Neuronal stem cell (in vitro differentiated cells): ENCODE measurements at regions not wholly inside any gene's neighbourhood (a gene's known extent, or its start where the extent isn't known, plus 50 kb on each side); places are given as distances from the start of the nearest gene placed in this dataset.

Source experiments
- DNase-seq: peaks from one replicate; pipeline ENCODE4 v3.0.0-alpha.2; 2013; ENCODE audit warnings: low spot score
- H2AFZ ChIP-seq: one replicate; pipeline ENCODE4 v1.6.1; 2013; ENCODE audit warnings: mild to moderate bottlenecking, low read length, inconsistent platforms
- H2AK5ac ChIP-seq: 2 replicates; pipeline ENCODE4 v1.6.1; 2013; ENCODE audit warnings: low read depth, mild to moderate bottlenecking, inconsistent platforms, low read length, moderate library complexity, mixed read lengths
- H2BK120ac ChIP-seq: 2 replicates; pipeline ENCODE4 v1.6.1; 2013; ENCODE audit warnings: low read depth, mild to moderate bottlenecking, inconsistent platforms, low read length, moderate library complexity, mixed read lengths
- H2BK12ac ChIP-seq: one replicate; pipeline ENCODE4 v1.6.1; 2013; ENCODE audit warnings: low read length, inconsistent platforms
- H2BK15ac ChIP-seq: 2 replicates; pipeline ENCODE4 v1.6.1; 2013; ENCODE audit warnings: mild to moderate bottlenecking, low read length, inconsistent platforms, mixed read lengths
- H2BK5ac ChIP-seq: one replicate; pipeline ENCODE4 v1.6.1; 2013; ENCODE audit warnings: inconsistent platforms, mild to moderate bottlenecking, low read length, moderate library complexity
- H3K14ac ChIP-seq: one replicate; pipeline ENCODE4 v1.6.1; 2013; ENCODE audit warnings: low read length, inconsistent platforms
- H3K18ac ChIP-seq: 2 replicates; pipeline ENCODE4 v1.6.1; 2013; ENCODE audit warnings: low read length, inconsistent platforms
- H3K23ac ChIP-seq: 2 replicates; pipeline ENCODE4 v1.6.1; 2013; ENCODE audit warnings: low read depth, mild to moderate bottlenecking, mixed read lengths, low read length, inconsistent platforms; ENCODE audit not compliant: poor library complexity
- H3K27ac ChIP-seq: replicated peaks from 3 replicates; pipeline ENCODE4 v1.5.1; 2013; ENCODE audit warnings: low read length, inconsistent platforms
- H3K27me3 ChIP-seq, 3 experiments: 2 replicates each; pipeline ENCODE4 v1.6.1; 2013; ENCODE audit warnings: low read length in 3 of 3, mild to moderate bottlenecking in 2 of 3, inconsistent platforms in 1 of 3, low read depth in 1 of 3, mixed read lengths in 1 of 3, moderate library complexity in 1 of 3; ENCODE audit not compliant: control insufficient read depth in 3 of 3, insufficient read depth in 3 of 3
- H3K36me3 ChIP-seq, 2 donors: replicated peaks in 1 of 2; 2 replicates each; pipeline ENCODE4 v1.6.1; 2013; ENCODE audit warnings: low read length in 2 of 2; ENCODE audit not compliant: control insufficient read depth in 2 of 2, insufficient read depth in 2 of 2
- H3K4ac ChIP-seq: 2 replicates; pipeline ENCODE4 v1.6.1; 2013; ENCODE audit warnings: inconsistent platforms, mild to moderate bottlenecking, low read length, moderate library complexity
- H3K4me1 ChIP-seq, 2 donors: 1 replicate in 1 of 2; 2 replicates in 1 of 2; pipeline ENCODE4 v1.6.1; 2013; ENCODE audit warnings: low read length in 2 of 2, low read depth in 1 of 2; ENCODE audit not compliant: control insufficient read depth in 2 of 2, insufficient read depth in 1 of 2
- H3K4me2 ChIP-seq: one replicate; pipeline ENCODE4 v1.6.1; 2013; ENCODE audit warnings: mild to moderate bottlenecking, low read length, inconsistent platforms; ENCODE audit not compliant: insufficient read depth, poor library complexity, severe bottlenecking
- H3K4me3 ChIP-seq, 2 donors: 2 replicates each; pipeline ENCODE4 v1.5.1; 2013; ENCODE audit warnings: low read length in 2 of 2, mild to moderate bottlenecking in 2 of 2, inconsistent platforms in 1 of 2, moderate library complexity in 1 of 2
- H3K79me1 ChIP-seq: one replicate; pipeline ENCODE4 v1.6.1; 2013; ENCODE audit warnings: low read depth, mild to moderate bottlenecking, inconsistent platforms, low read length, moderate library complexity
- H3K9ac ChIP-seq: one replicate; pipeline ENCODE4 v1.6.1; 2013; ENCODE audit warnings: mild to moderate bottlenecking, low read depth, low read length, inconsistent platforms; ENCODE audit not compliant: poor library complexity
- H3K9me3 ChIP-seq, 2 donors: replicated peaks in 1 of 2; 2 replicates each; pipeline versions ENCODE3 to v1.6.1; 2013; ENCODE audit warnings: low read length in 2 of 2, mild to moderate bottlenecking in 2 of 2, inconsistent platforms in 1 of 2, low read depth in 1 of 2, mixed read lengths in 1 of 2, moderate library complexity in 1 of 2; ENCODE audit not compliant: control insufficient read depth in 2 of 2, insufficient read depth in 1 of 2
- H4K8ac ChIP-seq: one replicate; pipeline ENCODE4 v1.6.1; 2013; ENCODE audit warnings: low read depth, mild to moderate bottlenecking, inconsistent platforms, low read length, moderate library complexity
- H4K91ac ChIP-seq: one replicate; pipeline ENCODE4 v1.6.1; 2013; ENCODE audit warnings: low read length, low read depth, mild to moderate bottlenecking, inconsistent platforms; ENCODE audit not compliant: poor library complexity
- WGBS, 2 donors: extraction: QIAGEN DNeasy Blood & Tissue Kit; methylation state at CpG; one replicate each; pipeline ENCODE4 v1.1.7; 2013; ENCODE audit warnings: missing lambda C conversion rate in 2 of 2, mixed read lengths in 1 of 2; ENCODE audit not compliant: insufficient read length in 2 of 2, insufficient replicate concordance in 1 of 2; ENCODE audit errors: extremely low coverage in 2 of 2; 5-methylcytosine and 5-hydroxymethylcytosine counted together

DNA sequence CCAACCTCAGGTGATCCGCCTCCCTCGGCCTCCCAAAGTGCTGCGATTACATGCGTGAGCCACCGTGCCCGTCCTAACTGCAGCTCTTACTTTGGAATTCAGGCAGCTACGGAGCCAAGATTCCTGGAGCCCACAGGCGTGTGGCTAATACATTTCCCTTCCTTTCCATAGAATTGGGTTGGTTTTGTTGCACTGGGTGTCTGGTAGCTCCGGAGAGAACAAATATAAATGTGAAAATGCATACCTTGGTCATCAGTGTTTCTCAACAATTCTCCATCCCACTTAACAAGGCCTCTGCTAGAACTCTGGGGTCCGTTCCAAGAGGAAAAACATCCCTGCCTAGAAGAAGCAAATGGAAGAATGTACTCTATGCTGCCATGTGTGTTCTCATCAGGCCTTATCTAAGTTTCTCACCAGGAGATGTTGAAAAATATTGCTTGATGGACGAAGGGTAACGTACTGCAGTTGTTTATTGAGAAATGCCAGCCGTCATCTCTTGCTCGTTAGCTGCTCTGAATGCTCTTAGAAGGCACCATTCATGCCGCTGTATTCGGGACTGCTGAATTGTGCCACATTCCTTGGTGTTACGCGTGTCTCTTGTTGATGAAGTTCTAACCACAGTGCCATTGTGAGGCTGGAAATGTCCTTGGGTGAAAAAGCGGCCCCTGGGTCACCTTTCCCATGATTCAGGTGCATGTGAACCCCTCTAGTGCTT, 50.5 kb upstream of the CD99 start:
- H4K91ac ChIP-seq = no peak overlapping the region
- DNase-seq = no peak
- H3K4me2 ChIP-seq = no peak overlapping the region
- H2AK5ac ChIP-seq = no peak overlapping the region
- no peak overlapping the region for H2BK5ac ChIP-seq
- no peaks in the 10 kb centered on the region for H3K79me1 ChIP-seq
- no peak overlapping the region for H3K18ac ChIP-seq
- H2BK12ac ChIP-seq = no peak overlapping the region
- H3K9me3 ChIP-seq = peaks cover 0 to 3% of the 10 kb centered on the region in 2 donors
- no peak overlapping the region for H3K9ac ChIP-seq
- H2BK120ac ChIP-seq = no peak overlapping the region
- no CpG with 5 or more reads among the region's 19 CpGs for WGBS, 2 donors
- peaks cover 0 to 5% of the 10 kb centered on the region in 2 donors for H3K4me1 ChIP-seq
- no peak overlapping the region for H4K8ac ChIP-seq
- H3K14ac ChIP-seq = no peak overlapping the region
- H3K36me3 ChIP-seq = peaks cover 10 to 12% of the 10 kb centered on the region in 2 donors
- no peak overlapping the region for H3K23ac ChIP-seq
- H3K27me3 ChIP-seq = no peaks in the 10 kb centered on the region
- H3K4me3 ChIP-seq = no peak overlapping the region
- no peak overlapping the region for H2AFZ ChIP-seq
- H3K4ac ChIP-seq = no peak overlapping the region
- no peak overlapping the region for H2BK15ac ChIP-seq
- peak overlapping the region; percentile 63 for H3K27ac ChIP-seq

DNA sequence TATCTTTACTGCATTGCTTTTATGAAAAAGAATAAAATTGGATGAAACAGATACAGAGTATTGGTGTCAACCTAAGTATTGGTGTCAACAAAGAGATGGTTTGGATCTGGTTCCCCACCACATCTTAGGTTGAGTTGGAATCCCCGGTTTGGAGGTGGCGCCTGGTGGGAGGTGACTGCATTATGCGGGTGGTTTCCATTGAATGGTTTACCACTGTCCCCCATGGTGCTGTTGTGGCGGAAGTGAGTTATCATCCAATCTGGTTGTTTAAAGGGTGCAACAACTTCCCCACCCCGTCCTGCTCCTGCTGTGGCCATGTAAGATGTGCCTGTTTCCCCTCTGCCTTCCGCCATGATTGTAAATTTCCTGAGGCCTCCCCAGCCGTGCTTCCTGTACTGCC, 52.8 kb upstream of the CD99 start:
- Histone ChIP-seq H4K8ac (no peak overlapping the region), H3K4ac (no peak overlapping the region), H3K36me3 (peaks cover 9 to 10% of the 10 kb centered on the region in 2 donors), H3K4me1 (peaks cover 0 to 5% of the 10 kb centered on the region in 2 donors), H3K27me3 (no peaks in the 10 kb centered on the region), H2AFZ (no peak overlapping the region), H2BK12ac (no peak overlapping the region), H3K14ac (no peak overlapping the region), H2AK5ac (no peak overlapping the region), H3K4me3 (no peak overlapping the region), H3K18ac (no peak overlapping the region), H2BK5ac (no peak overlapping the region), H2BK120ac (no peak overlapping the region), H3K79me1 (no peaks in the 10 kb centered on the region), H3K4me2 (no peak overlapping the region), H4K91ac (no peak overlapping the region), H3K9me3 (no peaks in the 10 kb centered on the region), H3K9ac (no peak overlapping the region), H3K27ac (no peak overlapping the region), H3K23ac (no peak overlapping the region), H2BK15ac (no peak overlapping the region)
- DNase-seq = no peak
- no CpG with 5 or more reads among the region's 7 CpGs for WGBS, 2 donors

DNA sequence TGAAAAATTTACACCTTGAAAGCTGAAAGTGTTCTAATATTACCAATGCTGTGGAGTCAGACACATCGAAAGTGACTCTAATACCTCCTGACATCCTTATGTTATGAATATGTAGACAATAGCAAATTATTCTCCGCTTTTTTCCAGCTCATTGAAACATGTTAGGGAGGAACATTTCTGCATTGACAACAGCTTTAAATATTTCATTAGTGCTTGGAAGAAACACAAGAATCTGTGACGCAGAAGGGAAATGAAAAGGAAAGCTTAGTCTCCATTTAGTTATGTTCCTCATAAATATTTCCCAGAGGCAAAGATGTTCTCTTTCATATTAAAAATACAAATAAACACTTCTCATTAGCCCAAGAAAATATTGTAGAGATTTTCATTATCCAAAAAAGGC, 55.8 kb upstream of the CD99 start:
- no peaks in the 10 kb centered on the region for H3K79me1 ChIP-seq
- no CpG with 5 or more reads among the region's 3 CpGs for WGBS, 2 donors

DNA sequence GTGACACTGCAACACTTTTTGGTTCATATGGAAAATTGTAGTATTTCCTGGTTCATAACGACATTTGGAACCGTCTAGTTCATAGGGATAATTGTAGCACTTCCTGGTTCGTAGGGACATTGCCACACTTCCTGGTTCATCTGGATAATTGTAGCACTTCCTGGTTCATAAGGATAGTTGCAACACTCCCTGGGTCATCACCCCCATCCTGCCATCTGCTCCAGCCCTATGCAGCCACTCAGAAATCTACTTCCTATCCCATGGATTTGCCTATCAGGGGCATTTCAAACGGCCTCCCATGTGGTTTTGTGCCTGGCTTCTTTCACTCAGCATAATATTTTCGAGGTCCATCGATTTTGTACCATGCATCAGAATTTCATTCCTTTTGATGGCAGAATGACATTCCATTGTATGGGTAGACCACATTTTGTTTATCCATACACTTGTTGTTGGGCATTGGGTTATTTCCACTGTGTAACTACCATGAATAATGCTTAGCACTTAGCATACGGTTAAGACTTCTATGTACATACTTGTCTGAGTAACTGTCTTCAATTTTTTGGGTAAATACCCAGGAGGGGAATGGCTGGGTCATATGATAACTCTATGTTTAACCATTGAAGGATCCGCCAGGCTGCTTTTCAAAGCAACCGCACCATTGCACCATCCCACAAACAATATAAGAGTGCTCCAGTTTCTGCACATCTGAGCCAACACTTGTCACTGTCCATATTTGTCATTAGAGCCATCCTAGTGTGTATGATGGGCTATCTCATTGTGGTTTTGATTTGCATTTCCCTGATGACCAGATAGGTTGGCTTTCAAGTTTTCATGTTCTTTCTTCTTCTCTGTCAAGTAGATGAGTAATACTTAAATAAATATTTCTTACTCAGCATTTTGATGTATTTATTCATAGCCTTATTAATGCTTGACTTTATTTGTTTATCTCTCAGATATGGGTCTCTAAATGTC, 58.3 kb upstream of the CD99 start:
- Histone ChIP-seq H3K9ac (no peak overlapping the region), H3K36me3 (peaks cover 13 to 14% of the 10 kb centered on the region in 2 donors), H3K9me3 (no peaks in the 10 kb centered on the region), H3K18ac (no peak overlapping the region), H3K4ac (no peak overlapping the region), H2BK12ac (no peak overlapping the region), H2AK5ac (no peak overlapping the region), H4K91ac (no peak overlapping the region), H3K23ac (no peak overlapping the region), H3K79me1 (no peaks in the 10 kb centered on the region), H3K4me2 (no peak overlapping the region), H4K8ac (no peak overlapping the region), H3K27me3 (no peaks in the 10 kb centered on the region), H2BK5ac (no peak overlapping the region), H2BK120ac (no peak overlapping the region), H2AFZ (no peak overlapping the region), H2BK15ac (no peak overlapping the region), H3K4me1 (no peaks in the 10 kb centered on the region), H3K27ac (no peak overlapping the region), H3K14ac (no peak overlapping the region), H3K4me3 (no peak overlapping the region)
- no peak for DNase-seq
- no CpG with 5 or more reads among the region's 9 CpGs for WGBS, 2 donors

More for the DNA sequence above, 55.8 kb upstream of the CD99 start:
- Histone ChIP-seq H2BK5ac (no peak overlapping the region), H3K27ac (no peak overlapping the region), H3K9me3 (no peaks in the 10 kb centered on the region), H4K91ac (no peak overlapping the region), H3K27me3 (no peaks in the 10 kb centered on the region), H3K18ac (no peak overlapping the region), H3K23ac (no peak overlapping the region), H4K8ac (no peak overlapping the region), H2AK5ac (no peak overlapping the region), H2BK12ac (no peak overlapping the region), H3K4ac (no peak overlapping the region), H3K9ac (no peak overlapping the region), H3K4me1 (peaks cover 0 to under 1% of the 10 kb centered on the region in 2 donors), H3K4me3 (no peak overlapping the region), H2BK120ac (no peak overlapping the region), H3K36me3 (peaks cover 7 to 10% of the 10 kb centered on the region in 2 donors), H2AFZ (no peak overlapping the region), H3K4me2 (no peak overlapping the region), H3K14ac (no peak overlapping the region), H2BK15ac (no peak overlapping the region)
- no peak for DNase-seq
